Heart left ventricle (tissue), 16 donors: ENCODE measurements at regions not wholly inside any gene's neighbourhood (a gene's known extent, or its start where the extent isn't known, plus 50 kb on each side); places are given as distances from the start of the nearest gene placed in this dataset.

Source experiments
- ATAC-seq, 4 donors: fragments of 200-7000 bp; cut with Tn5 transposase; one replicate each; pipeline ENCODE4 v1.9.1; 2020 to 2022; ENCODE audit warnings: moderate library complexity in 4 of 4, mild to moderate bottlenecking in 3 of 4, moderate number of reproducible peaks in 1 of 4
- DNase-seq, 5 donors: peaks; one replicate each; pipeline ENCODE4 v3.0.0-alpha.2; 2020
- H3K27ac ChIP-seq, 12 donors: fragments of 200-600 bp; sonication (generic) in 4 of 12; one replicate each; pipeline versions ENCODE4 v1.5.0 to v1.8.0; 2016 to 2022; ENCODE audit warnings: mild to moderate bottlenecking in 2 of 12
- H3K27me3 ChIP-seq, 9 donors: fragments of 200-600 bp; sonication (generic) in 2 of 9; one replicate each; pipeline versions ENCODE4 v1.5.1 to v1.8.0; 2016 to 2022; ENCODE audit warnings: mild to moderate bottlenecking in 3 of 9
- H3K36me3 ChIP-seq, 9 donors: fragments of 200-600 bp; sonication (generic) in 2 of 9; one replicate each; pipeline versions ENCODE4 v1.5.0 to v1.8.0; 2018 to 2022; ENCODE audit warnings: mild to moderate bottlenecking in 2 of 9
- H3K4me1 ChIP-seq, 12 donors: fragments of 200-600 bp; sonication (generic) in 4 of 12; one replicate each; pipeline versions ENCODE4 v1.5.0 to v1.8.0; 2016 to 2022; ENCODE audit warnings: mild to moderate bottlenecking in 3 of 12
- H3K4me3 ChIP-seq, 12 donors: fragments of 200-600 bp; sonication (generic) in 4 of 12; one replicate each; pipeline versions ENCODE4 v1.5.0 to v1.8.0; 2017 to 2022; ENCODE audit warnings: mild to moderate bottlenecking in 9 of 12, moderate library complexity in 4 of 12
- H3K9me3 ChIP-seq, 12 donors: fragments of 200-600 bp; sonication (generic) in 4 of 12; one replicate each; pipeline versions ENCODE4 v1.5.0 to v1.8.0; 2016 to 2022; ENCODE audit warnings: mild to moderate bottlenecking in 1 of 12
- POLR2A ChIP-seq, 2 donors: fragments of 450-650 bp; IDR thresholded peaks; one replicate each; pipeline ENCODE4 v1.6.1; 2017; ENCODE audit warnings: antibody characterized with exemption in 2 of 2, mild to moderate bottlenecking in 2 of 2, moderate library complexity in 2 of 2
- WGBS, 4 donors: extraction: QIAGEN DNeasy Blood & Tissue Kit in 2 of 4; methylation state at CpG; one replicate each; pipeline versions ENCODE4 v1.1.5 to v1.1.7; 2013 to 2018; 5-methylcytosine and 5-hydroxymethylcytosine counted together
- intact Hi-C, 10 donors: fragments of 100-400 bp; cut with DNase I; formaldehyde crosslinking; loops; one replicate each; pipeline versions ENCODE4 v1.11.1 to v1.14.2; 2022
- TF ChIP-seq, protein P1 (sequence below), 12 donors: fragments of 200-600 bp; sonication (generic) in 4 of 12; IDR thresholded peaks; one replicate each; pipeline versions ENCODE4 v1.5.0 to v1.8.0; 2018 to 2022; ENCODE audit warnings: antibody characterized with exemption in 12 of 12, mild to moderate bottlenecking in 5 of 12
- donor health status: ischemic (EF 13 %, LVEDD 7.1; RV severe dilation, severe dysfunction).
- donor health status: healthy with polysubstance abuse.
- donor health status: DM: no; HTN: yes; CAD: no.
- donor health status: DM: no; HTN: no; CAD: no.
- donor health status: ischemic (EF 25% LVEDD 6.9; RV normal size, moderate dysfunction).
- donor health status: ischemic (EF 25% LVEDD 5.7; RV mildly dilated, moderate dysfunction).
- donor health status: healthy.
- donor health status: DM: yes; HTN: yes; CAD: no.
- donor health status: ischemic (EF 35%, LVEDD 5.7; RV mildly dilated, moderate dysfunction).
- donor health status: nonischemic (EF 11% LVEDD 7.7; RV severe dilation, severe dysfunction).
- donor health status: DM: yes; HTN: yes; CAD: no.
- donor health status: PGD.
- donor health status: ischemic (EF 29% LVEDD 5.4; RV normal size, mild dysfunction).
- donor health status: nonischemic (EF 23%, LVEDD 6.1; RV moderate dilation, normal function).

DNA sequence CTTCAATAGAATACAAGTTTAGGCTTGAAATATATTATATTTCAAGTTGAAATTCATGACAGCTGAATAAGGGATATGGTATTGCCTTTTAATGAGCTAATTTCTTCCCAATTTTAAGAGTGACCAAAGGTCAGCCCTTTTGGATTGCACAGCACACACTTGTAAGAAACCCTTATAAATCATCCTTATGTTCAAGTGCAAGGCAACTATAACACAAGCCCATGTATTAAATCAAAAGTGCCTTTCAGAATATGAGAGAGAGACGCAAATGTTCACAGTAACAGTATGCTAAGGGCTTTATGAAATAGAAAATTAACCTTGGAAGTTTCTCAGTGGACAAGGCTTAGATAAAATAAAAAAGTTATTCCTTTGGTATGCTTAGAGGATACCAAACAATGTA lies 121.7 kb upstream of the PTPRK start:
- TF ChIP-seq, protein P1, sequence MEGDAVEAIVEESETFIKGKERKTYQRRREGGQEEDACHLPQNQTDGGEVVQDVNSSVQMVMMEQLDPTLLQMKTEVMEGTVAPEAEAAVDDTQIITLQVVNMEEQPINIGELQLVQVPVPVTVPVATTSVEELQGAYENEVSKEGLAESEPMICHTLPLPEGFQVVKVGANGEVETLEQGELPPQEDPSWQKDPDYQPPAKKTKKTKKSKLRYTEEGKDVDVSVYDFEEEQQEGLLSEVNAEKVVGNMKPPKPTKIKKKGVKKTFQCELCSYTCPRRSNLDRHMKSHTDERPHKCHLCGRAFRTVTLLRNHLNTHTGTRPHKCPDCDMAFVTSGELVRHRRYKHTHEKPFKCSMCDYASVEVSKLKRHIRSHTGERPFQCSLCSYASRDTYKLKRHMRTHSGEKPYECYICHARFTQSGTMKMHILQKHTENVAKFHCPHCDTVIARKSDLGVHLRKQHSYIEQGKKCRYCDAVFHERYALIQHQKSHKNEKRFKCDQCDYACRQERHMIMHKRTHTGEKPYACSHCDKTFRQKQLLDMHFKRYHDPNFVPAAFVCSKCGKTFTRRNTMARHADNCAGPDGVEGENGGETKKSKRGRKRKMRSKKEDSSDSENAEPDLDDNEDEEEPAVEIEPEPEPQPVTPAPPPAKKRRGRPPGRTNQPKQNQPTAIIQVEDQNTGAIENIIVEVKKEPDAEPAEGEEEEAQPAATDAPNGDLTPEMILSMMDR (IDR thresholded peaks at IDR 0.05) = no peak
- TF ChIP-seq POLR2A (IDR thresholded peaks at IDR 0.05) = no peak
- Histone ChIP-seq H3K4me3 (no peak overlapping the region), H3K27ac (no peak overlapping the region), H3K4me1 (peaks cover 0 to 7% (median 0%) of the 10 kb centered on the region in 12 donors), H3K9me3 (no peaks in the 10 kb centered on the region), H3K36me3 (no peaks in the 10 kb centered on the region), H3K27me3 (no peaks in the 10 kb centered on the region)
- WGBS, 4 donors = 88 to 100% (median 94%) methylated on average over 1 of the region's 1 CpG
- DNase-seq (no peak), ATAC-seq (no peak)
- intact Hi-C loops = no loop called here

DNA sequence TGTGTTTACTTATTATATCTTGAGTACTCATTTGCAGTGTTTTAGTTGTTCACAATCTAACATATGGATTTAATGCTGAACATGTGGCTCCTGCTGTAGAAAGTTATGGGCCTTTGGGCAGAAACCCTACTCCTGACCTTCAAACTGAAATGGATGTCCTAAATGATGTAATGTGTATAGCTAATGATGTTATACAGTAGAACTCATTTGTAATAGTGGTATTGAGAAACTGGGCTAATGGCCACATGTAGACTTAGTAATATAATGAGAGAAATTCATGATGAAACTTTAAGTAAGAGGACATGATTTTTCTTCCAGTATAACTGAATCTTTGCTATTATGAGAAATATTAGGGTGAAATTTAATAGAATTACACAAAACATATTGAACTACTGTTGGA lies 121.3 kb upstream of the PTPRK start:
- Histone ChIP-seq H3K9me3 (no peaks in the 10 kb centered on the region), H3K4me3 (no peak overlapping the region), H3K36me3 (no peaks in the 10 kb centered on the region), H3K27me3 (no peaks in the 10 kb centered on the region), H3K4me1 (peaks cover 0 to 5% (median 0%) of the 10 kb centered on the region in 12 donors), H3K27ac (no peak overlapping the region)
- DNase-seq = no peak
- no peak for TF ChIP-seq POLR2A (IDR thresholded peaks at IDR 0.05)
- TF ChIP-seq, protein P1 (IDR thresholded peaks at IDR 0.05) = no peak
- intact Hi-C loops = no loop called here
- no peak for ATAC-seq

DNA sequence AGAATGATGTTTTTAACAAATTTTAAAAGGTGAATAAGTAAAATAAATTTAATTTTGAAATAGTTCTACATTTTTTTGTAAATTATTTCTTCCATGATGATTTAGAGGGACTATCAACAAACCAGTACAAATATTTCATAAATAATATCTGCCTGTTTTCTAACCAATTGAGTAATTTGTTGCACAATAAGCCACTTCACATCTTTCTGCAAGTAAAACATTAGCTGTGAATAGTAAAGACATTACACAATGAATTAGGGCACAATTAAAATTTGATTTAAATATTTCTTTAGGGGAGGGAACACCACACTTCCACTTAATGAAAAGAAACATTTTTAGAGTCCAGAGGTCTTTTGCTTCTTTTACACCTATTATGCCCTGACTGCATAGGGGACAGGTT lies 118.4 kb upstream of the PTPRK start:
- no peak for TF ChIP-seq POLR2A (IDR thresholded peaks at IDR 0.05)
- TF ChIP-seq, protein P1 (IDR thresholded peaks at IDR 0.05) = no peak
- no peak overlapping the region for H3K27ac ChIP-seq
- intact Hi-C loops = no loop called here
- H3K27me3 ChIP-seq = no peaks in the 10 kb centered on the region
- no peak for DNase-seq
- no peak overlapping the region for H3K4me3 ChIP-seq
- H3K4me1 ChIP-seq = peaks cover 0 to 8% (median 0%) of the 10 kb centered on the region in 12 donors
- no peaks in the 10 kb centered on the region for H3K9me3 ChIP-seq
- ATAC-seq = no peak
- H3K36me3 ChIP-seq = no peaks in the 10 kb centered on the region

DNA sequence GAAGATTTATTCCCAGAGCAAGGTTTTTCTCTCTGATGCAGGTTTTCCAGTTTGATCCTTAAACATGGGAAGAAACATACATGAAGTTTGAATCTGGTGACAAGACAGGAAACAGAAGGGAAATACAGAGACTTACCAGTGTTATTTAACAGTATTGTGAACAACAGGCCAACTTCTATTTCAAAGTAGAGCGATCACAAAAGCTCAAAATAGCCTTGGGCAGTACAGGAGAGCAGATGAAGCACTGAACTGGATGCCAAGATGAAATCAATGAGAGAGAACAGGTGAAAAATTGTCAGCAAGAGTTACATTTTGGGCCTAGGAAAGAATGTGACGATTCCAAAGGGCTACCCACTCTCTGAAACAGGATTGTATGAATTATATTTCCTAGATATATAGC lies 114.8 kb upstream of the PTPRK start:
- H3K4me3 ChIP-seq = no peak overlapping the region
- H3K27me3 ChIP-seq = no peaks in the 10 kb centered on the region
- H3K4me1 ChIP-seq = peaks cover 0 to 22% (median 0%) of the 10 kb centered on the region in 12 donors
- WGBS, 4 donors = 36 to 48% (median 42%) methylated on average over 2 of the region's 2 CpGs
- no peaks in the 10 kb centered on the region for H3K36me3 ChIP-seq
- no peak overlapping the region for H3K27ac ChIP-seq
- H3K9me3 ChIP-seq = no peaks in the 10 kb centered on the region
- DNase-seq (no peak), ATAC-seq (peak; percentile 44 to 56 (median 48))
- TF ChIP-seq, protein P1 (IDR thresholded peaks at IDR 0.05) = no peak
- no peak for TF ChIP-seq POLR2A (IDR thresholded peaks at IDR 0.05)
- intact Hi-C loops = no loop called here
